Stimulated activated CD8-positive, alpha-beta memory T cell treated with anti-CD3 and anti-CD28 coated beads, Interleukin-4, amount 100 ng/mL, for 4 hours (primary cell): ENCODE measurements at regions not wholly inside any gene's neighbourhood (a gene's known extent, or its start where the extent isn't known, plus 50 kb on each side); places are given as distances from the start of the nearest gene placed in this dataset.

Experiments used
- DNase-seq, 2 donors: peaks; one replicate each; pipeline ENCODE4 v3.0.0-alpha.2; 2020; ENCODE audit warnings: low read depth in 2 of 2, low spot score in 1 of 2

GRCh38 chr7:132072873-132073272, 503.4 kb downstream of the PLXNA4 start:
- no peak for DNase-seq

GRCh38 chr7:132072165-132072564, 504.1 kb downstream of the PLXNA4 start:
- DNase-seq = no peak

- DNase-seq = no peak
These were observed 507.0 kb downstream of the PLXNA4 start for GRCh38 chr7:132069306-132069705.

GRCh38 chr7:132066761-132067171, 509.5 kb downstream of the PLXNA4 start:
- DNase-seq = no peak

GRCh38 chr7:132065989-132066603, 509.7 kb upstream of the PODXL start:
- DNase-seq = no peak

GRCh38 chr7:132065193-132065988, 509.0 kb upstream of the PODXL start:
- no peak for DNase-seq

GRCh38 chr7:132063800-132064199, 507.4 kb upstream of the PODXL start:
- DNase-seq = no peak

- no peak for DNase-seq
These were observed 505.5 kb upstream of the PODXL start for GRCh38 chr7:132061937-132062336.

- no peak for DNase-seq
These were observed 502.7 kb upstream of the PODXL start for GRCh38 chr7:132059141-132059540.

- no peak for DNase-seq
These were observed 499.1 kb upstream of the PODXL start for GRCh38 chr7:132055336-132056120.

- no peak for DNase-seq
These were observed 497.4 kb upstream of the PODXL start for GRCh38 chr7:132053871-132054270.

- DNase-seq = no peak
These were observed 494.9 kb upstream of the PODXL start for GRCh38 chr7:132051311-132051710.

GRCh38 chr7:132049462-132050304, 493.3 kb upstream of the PODXL start:
- no peak for DNase-seq

GRCh38 chr7:132045481-132045980, 489.1 kb upstream of the PODXL start:
- no peak for DNase-seq

GRCh38 chr7:132045002-132045401, 488.6 kb upstream of the PODXL start:
- no peak for DNase-seq

- no peak for DNase-seq
These were observed 487.8 kb upstream of the PODXL start for GRCh38 chr7:132044247-132044646.

GRCh38 chr7:132041108-132041507, 484.7 kb upstream of the PODXL start:
- no peak for DNase-seq

- no peak for DNase-seq
These were observed 479.3 kb upstream of the PODXL start for GRCh38 chr7:132035517-132036362.

- no peak for DNase-seq
These were observed 478.5 kb upstream of the PODXL start for GRCh38 chr7:132034748-132035416.
